GM23338 (cell line): ENCODE measurements at regions not wholly inside any gene's neighbourhood (a gene's known extent, or its start where the extent isn't known, plus 50 kb on each side); places are given as distances from the start of the nearest gene placed in this dataset.

ENCODE experiments used
- CTCF ChIP-seq, 2 experiments: fragments of 200-600 bp in 1 of 2; sonication (generic) in 1 of 2; conservative IDR thresholded peaks; 2 replicates each; pipeline versions ENCODE4 v1.5.1 to v1.6.1; 2016 to 2017; ENCODE audit warnings: antibody characterized with exemption in 2 of 2, low read depth in 2 of 2, mild to moderate bottlenecking in 2 of 2, moderate library complexity in 1 of 2
- EZH2 ChIP-seq: fragments of 200-600 bp; sonication (generic); IDR thresholded peaks from one replicate; pipeline ENCODE4 v1.8.0; 2017; ENCODE audit warnings: antibody characterized with exemption, mild to moderate bottlenecking, low read depth; ENCODE audit not compliant: unreplicated experiment
- POLR2AphosphoS5 ChIP-seq: IDR thresholded peaks from 2 replicates; pipeline ENCODE4 v1.6.1; 2016; ENCODE audit warnings: antibody characterized with exemption, low read depth
- REST ChIP-seq: IDR thresholded peaks from one replicate; pipeline ENCODE4 v1.6.1; 2018; ENCODE audit warnings: antibody characterized with exemption; ENCODE audit not compliant: unreplicated experiment
- ZNF331 ChIP-seq: fragments of 250-450 bp; sonication (Bioruptor Pico); IDR thresholded peaks from 2 replicates; pipeline ENCODE4 v1.5.0; 2020; ENCODE audit warnings: low read depth, mild to moderate bottlenecking, moderate library complexity

- TF ChIP-seq EZH2 (no peak), CTCF (conservative IDR thresholded peaks at IDR 0.05; ENCODE audit: low read depth in 2 of 2) (peak; percentile 71 to 79), POLR2AphosphoS5 (no peak), REST (no peak), ZNF331 (no peak)
Observed at GRCh38 chr4:33649015-33649414, 2595.3 kb downstream of the ARAP2 start.
